ENCODE measurements at regions not wholly inside any gene's neighbourhood (a gene's known extent, or its start where the extent isn't known, plus 50 kb on each side); places are given as distances from the start of the nearest gene placed in this dataset.

- H3K9me3 ChIP-seq: no peaks in the 10 kb centered on the region
- WGBS, 2 donors: 16 to 27% methylated on average over 1 of the region's 1 CpG
- no peaks in the 10 kb centered on the region for H3K36me3 ChIP-seq
- no peak for DNase-seq
- no peaks in the 10 kb centered on the region for H3K27me3 ChIP-seq
- H3K4me3 ChIP-seq: no peak overlapping the region
- peak in 1 of 4 donors; percentile 29 for ATAC-seq
- no peak for TF ChIP-seq CTCF (IDR thresholded peaks at IDR 0.05)
- no peaks in the 10 kb centered on the region for H3K4me1 ChIP-seq
- no peak for FAIRE-seq
- intact Hi-C loops (cut with DNase I): no loop called here
- H3K27ac ChIP-seq: no peak overlapping the region
Measured at GRCh38 chr3:107124885-107125284, 252.4 kb upstream of the CCDC54 start.

- TF ChIP-seq CTCF (IDR thresholded peaks at IDR 0.05): no peak
- H3K27ac ChIP-seq: no peak overlapping the region
- H3K4me1 ChIP-seq: no peaks in the 10 kb centered on the region
- intact Hi-C loops (cut with DNase I): no loop called here
- H3K9me3 ChIP-seq: no peaks in the 10 kb centered on the region
- WGBS, 2 donors: 5 to 6% methylated on average over 3 of the region's 3 CpGs
- FAIRE-seq (no peak), ATAC-seq (no peak), DNase-seq (no peak)
- H3K27me3 ChIP-seq: no peaks in the 10 kb centered on the region
- no peak overlapping the region for H3K4me3 ChIP-seq
- no peaks in the 10 kb centered on the region for H3K36me3 ChIP-seq
Measured at GRCh38 chr3:107128946-107129345, 248.3 kb upstream of the CCDC54 start.

GRCh38 chr3:107130089-107130700 is 247.0 kb upstream of the CCDC54 start:
- no peak for ATAC-seq
- intact Hi-C loops (cut with DNase I): no loop called here
- Histone ChIP-seq H3K36me3 (no peaks in the 10 kb centered on the region), H3K4me3 (no peak overlapping the region), H3K9me3 (no peaks in the 10 kb centered on the region), H3K27me3 (no peaks in the 10 kb centered on the region), H3K4me1 (no peaks in the 10 kb centered on the region), H3K27ac (no peak overlapping the region)
- no peak for DNase-seq
- TF ChIP-seq CTCF (IDR thresholded peaks at IDR 0.05): no peak
- no peak for FAIRE-seq
- 72 to 81% methylated on average over 6 of the region's 6 CpGs for WGBS, 2 donors

- no peak for TF ChIP-seq CTCF (IDR thresholded peaks at IDR 0.05)
- H3K27me3 ChIP-seq: no peaks in the 10 kb centered on the region
- intact Hi-C loops (cut with DNase I): no loop called here
- no peak for ATAC-seq
- no peak overlapping the region for H3K27ac ChIP-seq
- no peak for FAIRE-seq
- H3K4me1 ChIP-seq: no peaks in the 10 kb centered on the region
- 83 to 87% methylated on average over 11 of the region's 11 CpGs for WGBS, 2 donors
- no peak for DNase-seq
- no peaks in the 10 kb centered on the region for H3K36me3 ChIP-seq
- H3K4me3 ChIP-seq: no peak overlapping the region
- H3K9me3 ChIP-seq: no peaks in the 10 kb centered on the region
Measured at GRCh38 chr3:107132674-107133073, 244.6 kb upstream of the CCDC54 start.

GRCh38 chr3:107133891-107134290 is 243.3 kb upstream of the CCDC54 start:
- no peaks in the 10 kb centered on the region for H3K27me3 ChIP-seq
- no peaks in the 10 kb centered on the region for H3K9me3 ChIP-seq
- ATAC-seq: no peak
- H3K36me3 ChIP-seq: no peaks in the 10 kb centered on the region
- no peaks in the 10 kb centered on the region for H3K4me1 ChIP-seq
- TF ChIP-seq CTCF (IDR thresholded peaks at IDR 0.05): no peak
- no peak overlapping the region for H3K4me3 ChIP-seq
- H3K27ac ChIP-seq: no peak overlapping the region
- DNase-seq: no peak
- 63 to 78% methylated on average over 3 of the region's 3 CpGs for WGBS, 2 donors
- intact Hi-C loops (cut with DNase I): no loop called here
- no peak for FAIRE-seq

All from pancreas (tissue), 10 donors.